ENCODE measurements at regions not wholly inside any gene's neighbourhood (a gene's known extent, or its start where the extent isn't known, plus 50 kb on each side); places are given as distances from the start of the nearest gene placed in this dataset.

DNA sequence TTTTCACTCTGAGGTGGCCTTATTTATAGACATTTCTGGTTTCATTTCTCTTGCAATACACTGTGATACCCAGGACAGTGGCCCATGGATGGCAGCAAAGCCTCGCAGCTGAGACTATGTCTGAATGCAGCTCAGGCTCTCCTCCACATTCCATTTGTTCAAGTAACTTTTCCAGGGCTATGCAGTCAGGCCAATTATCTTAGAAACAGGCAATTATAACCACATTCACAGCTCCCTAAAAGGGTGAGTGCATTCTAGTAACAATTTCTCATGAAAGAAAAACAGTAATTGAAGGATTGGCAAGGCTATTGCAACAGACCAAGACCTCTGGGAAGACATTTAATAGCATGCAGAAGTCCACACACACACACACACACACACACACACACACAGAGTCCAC, 264.0 kb downstream of the TBC1D4 start:
- no peak overlapping the region for H3K27ac ChIP-seq (ENCODE audit: low read depth, low read length)
- H4K20me1 ChIP-seq (ENCODE audit: control insufficient read depth, insufficient read depth, low read depth, low read length) = no peaks in the 10 kb centered on the region
- TF ChIP-seq, protein P1, sequence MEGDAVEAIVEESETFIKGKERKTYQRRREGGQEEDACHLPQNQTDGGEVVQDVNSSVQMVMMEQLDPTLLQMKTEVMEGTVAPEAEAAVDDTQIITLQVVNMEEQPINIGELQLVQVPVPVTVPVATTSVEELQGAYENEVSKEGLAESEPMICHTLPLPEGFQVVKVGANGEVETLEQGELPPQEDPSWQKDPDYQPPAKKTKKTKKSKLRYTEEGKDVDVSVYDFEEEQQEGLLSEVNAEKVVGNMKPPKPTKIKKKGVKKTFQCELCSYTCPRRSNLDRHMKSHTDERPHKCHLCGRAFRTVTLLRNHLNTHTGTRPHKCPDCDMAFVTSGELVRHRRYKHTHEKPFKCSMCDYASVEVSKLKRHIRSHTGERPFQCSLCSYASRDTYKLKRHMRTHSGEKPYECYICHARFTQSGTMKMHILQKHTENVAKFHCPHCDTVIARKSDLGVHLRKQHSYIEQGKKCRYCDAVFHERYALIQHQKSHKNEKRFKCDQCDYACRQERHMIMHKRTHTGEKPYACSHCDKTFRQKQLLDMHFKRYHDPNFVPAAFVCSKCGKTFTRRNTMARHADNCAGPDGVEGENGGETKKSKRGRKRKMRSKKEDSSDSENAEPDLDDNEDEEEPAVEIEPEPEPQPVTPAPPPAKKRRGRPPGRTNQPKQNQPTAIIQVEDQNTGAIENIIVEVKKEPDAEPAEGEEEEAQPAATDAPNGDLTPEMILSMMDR (IDR thresholded peaks at IDR 0.05; ENCODE audit: low read depth, low read length, poor library complexity, severe bottlenecking) = no peak
- TF ChIP-seq EZH2phosphoT487 (IDR thresholded peaks at IDR 0.05; ENCODE audit: borderline replicate concordance, low read length) = no peak
- H3K27me3 ChIP-seq (ENCODE audit: control insufficient read depth, low read length) = peaks cover 10% of the 10 kb centered on the region
- no peaks in the 10 kb centered on the region for H3K9me3 ChIP-seq (ENCODE audit: control insufficient read depth, insufficient read depth, low read length)
- no peaks in the 10 kb centered on the region for H3K4me1 ChIP-seq (ENCODE audit: control insufficient read depth, low read length)
- H3K36me3 ChIP-seq (ENCODE audit: control insufficient read depth, low read length) = no peaks in the 10 kb centered on the region
- no peaks in the 10 kb centered on the region for H3K9me2 ChIP-seq (replicated peaks; ENCODE audit: control insufficient read depth, low read length)
- no peaks in the 10 kb centered on the region for H3K79me2 ChIP-seq (ENCODE audit: control insufficient read depth, low read length)
- H3K4me3 ChIP-seq (ENCODE audit: low read length) = no peak overlapping the region
- no peaks in the 10 kb centered on the region for H3F3A ChIP-seq (ENCODE audit: control insufficient read depth, insufficient read depth)
- no peak overlapping the region for H3K4me2 ChIP-seq (ENCODE audit: low read length)

DNA sequence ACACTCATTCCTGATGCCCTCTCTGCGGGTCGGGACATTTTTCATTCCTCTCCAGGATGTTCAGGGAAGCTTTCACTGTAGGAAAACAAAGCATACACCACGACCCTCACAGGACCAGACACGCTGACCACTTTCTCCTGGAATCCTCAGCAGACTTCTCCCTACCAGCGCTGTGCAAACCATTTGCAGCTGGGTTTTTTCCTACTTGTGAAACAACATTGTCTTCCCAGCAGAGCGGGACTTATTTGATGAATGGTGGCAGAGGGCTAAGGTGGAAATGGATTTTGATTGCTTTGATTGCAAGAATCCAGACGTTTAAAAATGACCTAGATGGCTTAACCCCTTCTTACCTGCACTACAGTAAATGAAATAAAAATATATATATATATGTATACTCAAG, 265.9 kb downstream of the TBC1D4 start:
- Histone ChIP-seq H3K27me3 (ENCODE audit: control insufficient read depth, low read length) (peaks cover 10% of the 10 kb centered on the region), H3K4me2 (ENCODE audit: low read length) (no peak overlapping the region), H4K20me1 (ENCODE audit: control insufficient read depth, insufficient read depth, low read depth, low read length) (no peaks in the 10 kb centered on the region), H3K4me1 (ENCODE audit: control insufficient read depth, low read length) (no peaks in the 10 kb centered on the region), H3K4me3 (ENCODE audit: low read length) (no peak overlapping the region), H3K79me2 (ENCODE audit: control insufficient read depth, low read length) (no peaks in the 10 kb centered on the region), H3K9me2 (replicated peaks; ENCODE audit: control insufficient read depth, low read length) (no peaks in the 10 kb centered on the region), H3K36me3 (ENCODE audit: control insufficient read depth, low read length) (no peaks in the 10 kb centered on the region), H3F3A (ENCODE audit: control insufficient read depth, insufficient read depth) (no peaks in the 10 kb centered on the region), H3K9me3 (ENCODE audit: control insufficient read depth, insufficient read depth, low read length) (no peaks in the 10 kb centered on the region), H3K27ac (ENCODE audit: low read depth, low read length) (no peak overlapping the region)
- TF ChIP-seq, protein P1 (IDR thresholded peaks at IDR 0.05; ENCODE audit: low read depth, low read length, poor library complexity, severe bottlenecking) = no peak
- no peak for TF ChIP-seq EZH2phosphoT487 (IDR thresholded peaks at IDR 0.05; ENCODE audit: borderline replicate concordance, low read length)

DNA sequence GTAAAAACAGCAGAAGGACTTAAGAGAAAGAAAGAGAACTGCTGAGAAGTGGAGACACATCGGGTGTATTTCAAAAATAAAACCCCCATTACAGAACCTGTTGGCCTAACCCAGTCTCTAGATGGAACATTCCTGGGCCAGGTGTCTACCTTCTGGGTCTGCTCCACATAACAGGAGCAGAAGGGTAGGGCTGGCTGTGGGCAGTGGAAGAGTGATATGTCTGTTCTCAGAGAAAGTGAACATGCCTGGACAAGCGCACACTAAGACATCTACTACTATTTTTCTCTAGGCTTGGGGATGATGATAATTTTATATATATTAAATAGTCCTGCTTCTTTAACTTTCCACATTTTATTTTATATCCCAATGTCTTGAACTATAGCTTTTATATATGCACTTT, 267.1 kb downstream of the TBC1D4 start:
- no peaks in the 10 kb centered on the region for H3K79me2 ChIP-seq (ENCODE audit: control insufficient read depth, low read length)
- H3K4me2 ChIP-seq (ENCODE audit: low read length) = no peak overlapping the region
- H3K9me2 ChIP-seq (replicated peaks; ENCODE audit: control insufficient read depth, low read length) = no peaks in the 10 kb centered on the region
- peaks cover 7% of the 10 kb centered on the region for H3K27me3 ChIP-seq (ENCODE audit: control insufficient read depth, low read length)
- H3K4me1 ChIP-seq (ENCODE audit: control insufficient read depth, low read length) = no peaks in the 10 kb centered on the region
- TF ChIP-seq, protein P1 (IDR thresholded peaks at IDR 0.05; ENCODE audit: low read depth, low read length, poor library complexity, severe bottlenecking) = no peak
- TF ChIP-seq EZH2phosphoT487 (IDR thresholded peaks at IDR 0.05; ENCODE audit: borderline replicate concordance, low read length) = no peak
- no peaks in the 10 kb centered on the region for H4K20me1 ChIP-seq (ENCODE audit: control insufficient read depth, insufficient read depth, low read depth, low read length)
- H3K4me3 ChIP-seq (ENCODE audit: low read length) = no peak overlapping the region
- no peaks in the 10 kb centered on the region for H3K9me3 ChIP-seq (ENCODE audit: control insufficient read depth, insufficient read depth, low read length)
- H3F3A ChIP-seq (ENCODE audit: control insufficient read depth, insufficient read depth) = no peaks in the 10 kb centered on the region
- H3K36me3 ChIP-seq (ENCODE audit: control insufficient read depth, low read length) = no peaks in the 10 kb centered on the region
- no peak overlapping the region for H3K27ac ChIP-seq (ENCODE audit: low read depth, low read length)

DNA sequence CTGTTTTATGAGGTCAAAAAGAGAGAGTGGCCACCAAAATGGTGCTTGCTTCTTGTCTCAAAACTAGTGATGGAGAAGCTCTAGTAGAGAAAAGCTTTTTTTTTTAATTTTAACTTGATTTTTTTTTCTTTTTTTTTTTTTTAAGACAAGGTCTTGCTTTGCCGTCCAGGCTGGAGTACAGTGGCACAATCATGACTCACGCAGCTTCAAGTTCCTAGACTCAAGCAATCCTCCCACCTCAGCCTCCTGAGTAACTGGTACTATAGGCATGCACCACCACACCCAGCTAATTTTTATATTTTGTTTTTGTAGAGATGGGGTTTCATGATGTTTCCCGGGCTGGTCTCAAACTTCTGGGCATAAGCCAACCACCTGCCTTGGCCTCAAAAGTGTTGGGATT, 279.0 kb downstream of the TBC1D4 start:
- Histone ChIP-seq H3K27me3 (ENCODE audit: control insufficient read depth, low read length) (peaks cover 5% of the 10 kb centered on the region), H3K9me3 (ENCODE audit: control insufficient read depth, insufficient read depth, low read length) (no peaks in the 10 kb centered on the region), H3K27ac (ENCODE audit: low read depth, low read length) (no peak overlapping the region), H3K9me2 (replicated peaks; ENCODE audit: control insufficient read depth, low read length) (no peaks in the 10 kb centered on the region), H3K4me2 (ENCODE audit: low read length) (no peak overlapping the region), H3K4me3 (ENCODE audit: low read length) (no peak overlapping the region), H3K4me1 (ENCODE audit: control insufficient read depth, low read length) (no peaks in the 10 kb centered on the region), H3K36me3 (ENCODE audit: control insufficient read depth, low read length) (no peaks in the 10 kb centered on the region), H4K20me1 (ENCODE audit: control insufficient read depth, insufficient read depth, low read depth, low read length) (no peaks in the 10 kb centered on the region), H3K79me2 (ENCODE audit: control insufficient read depth, low read length) (no peaks in the 10 kb centered on the region), H3F3A (ENCODE audit: control insufficient read depth, insufficient read depth) (no peaks in the 10 kb centered on the region)
- TF ChIP-seq, protein P1 (IDR thresholded peaks at IDR 0.05; ENCODE audit: low read depth, low read length, poor library complexity, severe bottlenecking) = no peak
- TF ChIP-seq EZH2phosphoT487 (IDR thresholded peaks at IDR 0.05; ENCODE audit: borderline replicate concordance, low read length) = no peak
